ENCODE measurements at regions not wholly inside any gene's neighbourhood (a gene's known extent, or its start where the extent isn't known, plus 50 kb on each side); places are given as distances from the start of the nearest gene placed in this dataset.

GRCh38 chr13:55560331-55560730, 1580.4 kb upstream of the PRR20A start:
- H3K4ac ChIP-seq (replicated peaks; ENCODE audit: insufficient read length, low read depth, low read length), result no peak overlapping the region
- no peak overlapping the region for H2BK5ac ChIP-seq (ENCODE audit: low read depth, low read length)
- H3K23ac ChIP-seq (ENCODE audit: insufficient read length), result no peak overlapping the region
- H3K14ac ChIP-seq (ENCODE audit: insufficient read length), result no peak overlapping the region
- H3K23me2 ChIP-seq (ENCODE audit: low read depth, low read length), result no peaks in the 10 kb centered on the region
- peaks cover 0 to 4% (median 1%) of the 10 kb centered on the region in 4 experiments; a peak in 2 of 7 replicates for H3K4me1 ChIP-seq (replicated peaks in 1 of 4; ENCODE audit: control insufficient read depth in 3 of 4, insufficient read depth in 4 of 4, low read length in 3 of 4)
- no peaks in the 10 kb centered on the region for H3K9me3 ChIP-seq (ENCODE audit: insufficient read depth in 2 of 2, low read depth in 1 of 2, low read length in 1 of 2)
- no peaks in the 10 kb centered on the region for H3K27me3 ChIP-seq (replicated peaks in 1 of 4; ENCODE audit: control insufficient read depth in 3 of 4, extremely low read depth in 1 of 4, insufficient read depth in 3 of 4, low read length in 3 of 4)
- H4K5ac ChIP-seq (ENCODE audit: insufficient read length, low read depth, low read length), result no peak overlapping the region
- no peak overlapping the region for H4K8ac ChIP-seq (ENCODE audit: extremely low read depth, insufficient read depth, low read length)
- H3K79me2 ChIP-seq (ENCODE audit: control insufficient read depth in 1 of 2, insufficient read depth in 2 of 2, low read length in 2 of 2), result no peaks in the 10 kb centered on the region
- no peak overlapping the region for H2BK120ac ChIP-seq (replicated peaks; ENCODE audit: low read depth, low read length)
- H3K4me3 ChIP-seq (ENCODE audit: extremely low read depth in 1 of 4, insufficient read depth in 2 of 4, low read depth in 3 of 4, low read length in 4 of 4), result no peak overlapping the region
- DNase-seq (ENCODE audit: low read depth in 1 of 2, low spot score in 2 of 2) (no peak), FAIRE-seq (no peak)
- H2BK15ac ChIP-seq (ENCODE audit: low read length), result no peak overlapping the region
- H3K27ac ChIP-seq (ENCODE audit: low read depth, low read length), result no peak overlapping the region
- no peak overlapping the region for H3K56ac ChIP-seq (replicated peaks; ENCODE audit: insufficient read length, low read depth, low read length)
- no peak overlapping the region for H2AK5ac ChIP-seq (ENCODE audit: low read depth, low read length)
- no peak overlapping the region for H3K4me2 ChIP-seq (ENCODE audit: insufficient read depth in 1 of 2, low read depth in 2 of 2, low read length in 2 of 2)
- ChIA-PET POLR2A (ENCODE audit: partially characterized antibody) (interaction anchor here (0.8 to 1.3 kb wide), 4 partner anchors 8 to 93 kb away, joined by 3 to 5 read pairs (median 4); no protein-coding TSS in a partner anchor), CTCF (ENCODE audit: partially characterized antibody) (no interaction called here)
- H3K18ac ChIP-seq (ENCODE audit: extremely low read depth, low read length), result no peak overlapping the region
- H2BK12ac ChIP-seq (ENCODE audit: low read depth, low read length), result no peak overlapping the region
- H2AFZ ChIP-seq (ENCODE audit: low read length), result no peak overlapping the region
- H4K91ac ChIP-seq (replicated peaks; ENCODE audit: insufficient read length, low read length), result no peak overlapping the region
- H3K79me1 ChIP-seq (ENCODE audit: low read depth, low read length), result no peaks in the 10 kb centered on the region
- H3K36me3 ChIP-seq (ENCODE audit: control insufficient read depth in 2 of 4, insufficient read depth in 4 of 4, low read length in 3 of 4), result 0 out of 8 replicates have a peak, but pooled peaks cover 0 to 2% (median 0%) of the 10 kb centered on the region in 4 experiments
- no peak overlapping the region for H3K9ac ChIP-seq (replicated peaks in 1 of 4; ENCODE audit: extremely low read depth in 1 of 4, low read depth in 3 of 4, low read length in 3 of 4)
- H2BK20ac ChIP-seq (ENCODE audit: low read length), result no peak overlapping the region
- peaks cover 0 to 3% of the 10 kb centered on the region in 2 experiments for H4K20me1 ChIP-seq (replicated peaks in 1 of 2; ENCODE audit: control insufficient read depth in 1 of 2, insufficient read depth in 2 of 2, low read length in 2 of 2)
- no peak for TF ChIP-seq CBX5 (IDR thresholded peaks at IDR 0.05; ENCODE audit: low read depth, low read length)
- no peak for TF ChIP-seq BCL11A (IDR thresholded peaks at IDR 0.05; ENCODE audit: low read depth in 2 of 2, low read length in 2 of 2)
- no peak for TF ChIP-seq BRCA1 (IDR thresholded peaks at IDR 0.05; ENCODE audit: low read depth, low read length)
- no peak for TF ChIP-seq POU5F1 (IDR thresholded peaks at IDR 0.05; ENCODE audit: low read depth, low read length)
- TF ChIP-seq ASH2L (IDR thresholded peaks at IDR 0.05; ENCODE audit: low read length), result no peak
- no peak for TF ChIP-seq RAD21 (IDR thresholded peaks at IDR 0.05 in 1 of 2, conservative IDR thresholded peaks at IDR 0.05 in 1 of 2; ENCODE audit: low read depth in 2 of 2, low read length in 2 of 2)
- no peak for TF ChIP-seq EGR1 (IDR thresholded peaks at IDR 0.05; ENCODE audit: borderline replicate concordance, low read depth, low read length)
- no peak for TF ChIP-seq TAF7 (optimal IDR thresholded peaks at IDR 0.05; ENCODE audit: borderline replicate concordance, low read depth, low read length)
- TF ChIP-seq CTCF (IDR thresholded peaks at IDR 0.05; ENCODE audit: control extremely low read depth in 1 of 3, insufficient read depth in 1 of 3, low read depth in 1 of 3, low read length in 3 of 3), result no peak
- TF ChIP-seq USF2 (IDR thresholded peaks at IDR 0.05; ENCODE audit: low read length), result no peak
- no peak for TF ChIP-seq SIRT6 (IDR thresholded peaks at IDR 0.05; ENCODE audit: low read length)
- TF ChIP-seq SIX5 (IDR thresholded peaks at IDR 0.05; ENCODE audit: low read depth, low read length), result no peak

Measured in H1 (cell line).